Neural progenitor cell (in vitro differentiated cells): ENCODE measurements at regions not wholly inside any gene's neighbourhood (a gene's known extent, or its start where the extent isn't known, plus 50 kb on each side); places are given as distances from the start of the nearest gene placed in this dataset.

ENCODE experiments used
- CTCF ChIP-seq: fragments of 200-600 bp; sonication (generic); IDR thresholded peaks from 2 replicates; pipeline ENCODE4 v1.5.1; 2017; ENCODE audit warnings: antibody characterized with exemption, mild to moderate bottlenecking
- EZH2 ChIP-seq: fragments of 200-600 bp; sonication (generic); IDR thresholded peaks from 2 replicates; pipeline ENCODE4 v1.6.1; 2017; ENCODE audit warnings: antibody characterized with exemption, mild to moderate bottlenecking, moderate library complexity

GRCh38 chr2:234666911-234667310, 170.0 kb upstream of the ARL4C start:
- no peak for TF ChIP-seq CTCF
- no peak for TF ChIP-seq EZH2
